Mesendoderm (in vitro differentiated cells): ENCODE measurements at regions not wholly inside any gene's neighbourhood (a gene's known extent, or its start where the extent isn't known, plus 50 kb on each side); places are given as distances from the start of the nearest gene placed in this dataset.

Experiments used
- DNase-seq: peaks from one replicate; pipeline ENCODE4 v3.0.0; 2013
- H2AK5ac ChIP-seq: 2 replicates; pipeline ENCODE4 v1.6.1; 2013; ENCODE audit warnings: low read length, inconsistent platforms
- H2BK120ac ChIP-seq: 2 replicates; pipeline ENCODE4 v1.6.1; 2013; ENCODE audit warnings: low read depth, mild to moderate bottlenecking, low read length, moderate library complexity, mixed read lengths
- H2BK15ac ChIP-seq: replicated peaks from 2 replicates; pipeline ENCODE4 v1.6.1; 2013; ENCODE audit warnings: low read depth, mild to moderate bottlenecking, moderate library complexity
- H2BK5ac ChIP-seq: 2 replicates; pipeline ENCODE4 v1.6.1; 2013; ENCODE audit warnings: low read length, inconsistent platforms
- H3K18ac ChIP-seq: 2 replicates; pipeline ENCODE4 v1.6.1; 2013; ENCODE audit warnings: mild to moderate bottlenecking, low read length, mixed read lengths
- H3K23ac ChIP-seq: one replicate; pipeline ENCODE4 v1.6.1; 2013; ENCODE audit warnings: low read length
- H3K27ac ChIP-seq: 2 replicates; pipeline ENCODE4 v1.5.1; 2013; ENCODE audit warnings: low read depth, mild to moderate bottlenecking, inconsistent platforms, low read length, moderate library complexity
- H3K27me3 ChIP-seq: 2 replicates; pipeline ENCODE4 v1.6.1; 2013; ENCODE audit warnings: low read length, control low read depth, mild to moderate bottlenecking, inconsistent platforms; ENCODE audit not compliant: insufficient read depth, poor library complexity
- H3K36me3 ChIP-seq: 2 replicates; pipeline ENCODE4 v1.6.1; 2013; ENCODE audit warnings: low read length, inconsistent platforms; ENCODE audit not compliant: control insufficient read depth, insufficient read depth
- H3K4ac ChIP-seq: one replicate; pipeline ENCODE4 v1.6.1; 2013; ENCODE audit warnings: low read depth, mild to moderate bottlenecking, low read length, moderate library complexity
- H3K4me1 ChIP-seq: 2 replicates; pipeline ENCODE4 v1.6.1; 2013; ENCODE audit warnings: low read depth, low read length, inconsistent platforms; ENCODE audit not compliant: control insufficient read depth
- H3K4me2 ChIP-seq: 2 replicates; pipeline ENCODE4 v1.6.1; 2013; ENCODE audit warnings: low read length
- H3K4me3 ChIP-seq: 2 replicates; pipeline ENCODE4 v1.5.1; 2013; ENCODE audit warnings: mild to moderate bottlenecking, low read length
- H3K56ac ChIP-seq: one replicate; pipeline ENCODE4 v1.6.1; 2013; ENCODE audit warnings: low read length
- H3K79me1 ChIP-seq: 2 replicates; pipeline ENCODE4 v1.6.1; 2013; ENCODE audit warnings: low read length, inconsistent platforms
- H3K79me2 ChIP-seq: 2 replicates; pipeline ENCODE4 v1.6.1; 2013; ENCODE audit warnings: mild to moderate bottlenecking, low read length; ENCODE audit not compliant: control insufficient read depth, insufficient read depth
- H3K9ac ChIP-seq: 2 replicates; pipeline ENCODE4 v1.6.1; 2013; ENCODE audit warnings: low read length, inconsistent platforms
- H4K5ac ChIP-seq: one replicate; pipeline ENCODE4 v1.6.1; 2013; ENCODE audit warnings: low read length
- H4K8ac ChIP-seq: one replicate; pipeline ENCODE4 v1.6.1; 2013; ENCODE audit warnings: low read depth, mild to moderate bottlenecking, control low read depth, low read length, moderate library complexity
- WGBS: extraction: QIAGEN DNeasy Blood & Tissue Kit; methylation state at CpG from one replicate; pipeline ENCODE4 v1.1.7; 2013; ENCODE audit warnings: low lambda C conversion rate, missing lambda C conversion rate; ENCODE audit not compliant: insufficient coverage; ENCODE audit errors: extremely low coverage; 5-methylcytosine and 5-hydroxymethylcytosine counted together

DNA sequence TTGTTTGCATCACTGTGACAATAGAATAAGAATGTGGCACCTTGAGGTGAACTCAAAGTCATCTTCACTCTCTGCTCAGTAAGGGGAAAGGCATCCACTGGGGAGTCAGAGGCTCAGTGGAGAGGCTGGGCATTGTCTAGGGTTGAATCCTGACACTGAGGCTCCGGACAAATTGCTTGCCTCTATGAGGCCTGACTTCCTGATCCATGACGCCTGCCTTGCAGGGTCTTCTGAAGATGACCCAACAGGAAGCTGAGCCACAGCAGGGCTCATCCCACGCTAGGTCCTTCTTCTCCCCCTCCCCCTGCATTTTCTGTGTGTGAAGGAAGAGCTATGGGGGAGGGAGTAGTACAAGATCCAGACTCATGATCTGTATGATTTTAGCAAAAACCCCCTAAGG, 265.1 kb downstream of the SH3BP4 start:
- Histone ChIP-seq H3K56ac (no peak overlapping the region), H2BK15ac (no peak overlapping the region), H3K4me3 (no peak overlapping the region), H2BK5ac (no peak overlapping the region), H2BK120ac (no peak overlapping the region), H3K27ac (no peak overlapping the region), H3K4me1 (no peaks in the 10 kb centered on the region), H4K5ac (no peak overlapping the region), H3K4ac (no peak overlapping the region), H4K8ac (no peak overlapping the region), H3K79me2 (no peaks in the 10 kb centered on the region), H2AK5ac (no peak overlapping the region), H3K9ac (no peak overlapping the region), H3K23ac (no peak overlapping the region), H3K36me3 (no peaks in the 10 kb centered on the region), H3K79me1 (no peaks in the 10 kb centered on the region), H3K4me2 (no peak overlapping the region), H3K18ac (no peak overlapping the region), H3K27me3 (no peaks in the 10 kb centered on the region)
- peak; percentile 41 for DNase-seq
- no CpG with 5 or more reads among the region's 3 CpGs for WGBS

DNA sequence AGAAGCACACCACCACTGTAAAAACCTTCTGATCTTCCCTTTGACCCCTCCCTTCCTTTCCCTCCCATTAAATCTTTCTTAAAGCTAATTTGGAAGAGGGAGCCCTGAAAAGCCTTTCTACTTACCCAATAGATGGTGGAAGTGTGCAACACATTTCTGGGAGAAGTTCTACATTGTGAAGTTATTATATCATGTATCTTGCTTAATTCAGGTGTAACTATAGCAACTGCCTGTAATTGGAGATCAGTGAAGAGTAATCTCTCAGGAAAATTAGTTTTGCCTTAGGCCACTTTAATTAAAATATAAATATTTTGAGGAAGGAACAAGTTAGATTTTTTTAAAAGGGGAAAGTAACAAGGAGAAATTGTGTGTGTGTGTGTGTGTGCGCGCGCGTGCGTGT, 266.0 kb downstream of the SH3BP4 start:
- Histone ChIP-seq H3K23ac (no peak overlapping the region), H3K4me3 (no peak overlapping the region), H3K27ac (no peak overlapping the region), H4K8ac (no peak overlapping the region), H2AK5ac (no peak overlapping the region), H3K4me1 (no peaks in the 10 kb centered on the region), H3K36me3 (no peaks in the 10 kb centered on the region), H2BK5ac (no peak overlapping the region), H2BK15ac (no peak overlapping the region), H3K18ac (no peak overlapping the region), H4K5ac (no peak overlapping the region), H3K56ac (no peak overlapping the region), H3K4ac (no peak overlapping the region), H3K9ac (no peak overlapping the region), H3K79me1 (no peaks in the 10 kb centered on the region), H3K79me2 (no peaks in the 10 kb centered on the region), H3K4me2 (no peak overlapping the region), H2BK120ac (no peak overlapping the region), H3K27me3 (no peaks in the 10 kb centered on the region)
- DNase-seq, result no peak
- WGBS, result no CpG with 5 or more reads among the region's 5 CpGs

GRCh38 chr2:235218486-235218907, 266.7 kb downstream of the SH3BP4 start:
- Histone ChIP-seq H3K36me3 (no peaks in the 10 kb centered on the region), H3K4me2 (no peak overlapping the region), H4K8ac (no peak overlapping the region), H3K4me1 (no peaks in the 10 kb centered on the region), H2BK5ac (no peak overlapping the region), H3K27me3 (no peaks in the 10 kb centered on the region), H3K27ac (no peak overlapping the region), H3K56ac (no peak overlapping the region), H3K9ac (no peak overlapping the region), H3K79me2 (no peaks in the 10 kb centered on the region), H3K18ac (no peak overlapping the region), H2BK120ac (no peak overlapping the region), H3K4me3 (no peak overlapping the region), H2BK15ac (no peak overlapping the region), H2AK5ac (no peak overlapping the region), H4K5ac (no peak overlapping the region), H3K23ac (no peak overlapping the region), H3K79me1 (no peaks in the 10 kb centered on the region), H3K4ac (no peak overlapping the region)
- no CpG with 5 or more reads among the region's 10 CpGs for WGBS
- no peak for DNase-seq

GRCh38 chr2:235219048-235219447, 267.2 kb downstream of the SH3BP4 start:
- Histone ChIP-seq H3K56ac (no peak overlapping the region), H2BK15ac (no peak overlapping the region), H3K4ac (no peak overlapping the region), H3K79me2 (no peaks in the 10 kb centered on the region), H3K4me1 (no peaks in the 10 kb centered on the region), H3K4me2 (no peak overlapping the region), H3K4me3 (no peak overlapping the region), H3K27me3 (no peaks in the 10 kb centered on the region), H4K5ac (no peak overlapping the region), H3K18ac (no peak overlapping the region), H2BK120ac (no peak overlapping the region), H2AK5ac (no peak overlapping the region), H3K36me3 (no peaks in the 10 kb centered on the region), H2BK5ac (no peak overlapping the region), H3K9ac (no peak overlapping the region), H3K23ac (no peak overlapping the region), H4K8ac (no peak overlapping the region), H3K27ac (no peak overlapping the region), H3K79me1 (no peaks in the 10 kb centered on the region)
- no peak for DNase-seq
- WGBS, result no CpG with 5 or more reads among the region's 5 CpGs

GRCh38 chr2:235220331-235220730, 268.5 kb downstream of the SH3BP4 start:
- no peak overlapping the region for H3K56ac ChIP-seq
- no peak overlapping the region for H3K27ac ChIP-seq
- no peaks in the 10 kb centered on the region for H3K4me1 ChIP-seq
- H2BK15ac ChIP-seq, result no peak overlapping the region
- no peak overlapping the region for H4K5ac ChIP-seq
- H3K36me3 ChIP-seq, result no peaks in the 10 kb centered on the region
- H3K4me3 ChIP-seq, result no peak overlapping the region
- H3K79me1 ChIP-seq, result no peaks in the 10 kb centered on the region
- no peak overlapping the region for H3K18ac ChIP-seq
- H3K9ac ChIP-seq, result no peak overlapping the region
- no peak for DNase-seq
- no peak overlapping the region for H2AK5ac ChIP-seq
- no peak overlapping the region for H3K4ac ChIP-seq
- no peaks in the 10 kb centered on the region for H3K79me2 ChIP-seq
- H2BK120ac ChIP-seq, result no peak overlapping the region
- H4K8ac ChIP-seq, result no peak overlapping the region
- H3K23ac ChIP-seq, result no peak overlapping the region
- no peak overlapping the region for H2BK5ac ChIP-seq
- H3K4me2 ChIP-seq, result no peak overlapping the region
- no CpG with 5 or more reads among the region's 6 CpGs for WGBS
- no peaks in the 10 kb centered on the region for H3K27me3 ChIP-seq

DNA sequence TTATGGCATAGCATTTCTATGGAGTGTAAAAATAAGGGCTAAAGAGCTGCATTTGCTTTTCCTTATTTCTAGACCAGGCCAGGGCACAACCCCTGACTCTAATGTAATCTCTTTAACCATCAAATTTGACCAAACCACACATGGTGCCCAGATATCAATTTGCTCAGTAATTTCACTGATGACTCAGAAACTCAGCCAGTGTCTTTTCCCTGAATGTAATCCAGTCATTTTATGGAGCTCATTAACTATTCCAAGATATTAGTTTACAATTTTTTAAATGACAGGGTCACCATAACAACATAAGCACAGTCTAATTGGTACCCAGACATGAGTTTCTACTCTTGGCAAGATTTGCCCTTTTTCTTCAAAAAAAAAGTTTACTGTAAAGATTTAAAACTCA, 270.8 kb upstream of the AGAP1 start:
- Histone ChIP-seq H2BK5ac (no peak overlapping the region), H3K9ac (no peak overlapping the region), H2BK15ac (no peak overlapping the region), H3K4ac (no peak overlapping the region), H3K23ac (no peak overlapping the region), H3K27ac (no peak overlapping the region), H3K4me2 (no peak overlapping the region), H3K27me3 (no peaks in the 10 kb centered on the region), H3K36me3 (no peaks in the 10 kb centered on the region), H3K79me2 (no peaks in the 10 kb centered on the region), H3K18ac (no peak overlapping the region), H3K56ac (no peak overlapping the region), H3K4me3 (no peak overlapping the region), H4K8ac (no peak overlapping the region), H3K79me1 (no peaks in the 10 kb centered on the region), H3K4me1 (no peaks in the 10 kb centered on the region), H4K5ac (no peak overlapping the region), H2AK5ac (no peak overlapping the region), H2BK120ac (no peak overlapping the region)
- no peak for DNase-seq
